ENCODE measurements at regions not wholly inside any gene's neighbourhood (a gene's known extent, or its start where the extent isn't known, plus 50 kb on each side); places are given as distances from the start of the nearest gene placed in this dataset.

GRCh38 chr12:98325003-98325402 is 190.4 kb upstream of the TMPO start:
- no peak for TF ChIP-seq CTCF (IDR thresholded peaks at IDR 0.05; ENCODE audit: extremely low read depth, missing control alignments)
- DNase-seq (ENCODE audit: low spot score): no peak

GRCh38 chr12:98328467-98328866 is 186.9 kb upstream of the TMPO start:
- no peak for TF ChIP-seq CTCF (IDR thresholded peaks at IDR 0.05; ENCODE audit: extremely low read depth, missing control alignments)
- DNase-seq (ENCODE audit: low spot score): no peak

- no peak for TF ChIP-seq CTCF (IDR thresholded peaks at IDR 0.05; ENCODE audit: extremely low read depth, missing control alignments)
- DNase-seq (ENCODE audit: low spot score): no peak
These were observed 185.8 kb upstream of the TMPO start for GRCh38 chr12:98329589-98329988.

GRCh38 chr12:98332642-98333041 is 182.7 kb upstream of the TMPO start:
- DNase-seq (ENCODE audit: low spot score): peak; percentile 7
- no peak for TF ChIP-seq CTCF (IDR thresholded peaks at IDR 0.05; ENCODE audit: extremely low read depth, missing control alignments)

GRCh38 chr12:98334768-98335167 is 180.6 kb upstream of the TMPO start:
- TF ChIP-seq CTCF (IDR thresholded peaks at IDR 0.05; ENCODE audit: extremely low read depth, missing control alignments): no peak
- DNase-seq (ENCODE audit: low spot score): no peak

- DNase-seq (ENCODE audit: low spot score): no peak
- no peak for TF ChIP-seq CTCF (IDR thresholded peaks at IDR 0.05; ENCODE audit: extremely low read depth, missing control alignments)
These were observed 174.4 kb upstream of the TMPO start for GRCh38 chr12:98341026-98341425.

GRCh38 chr12:98341732-98342131 is 173.7 kb upstream of the TMPO start:
- TF ChIP-seq CTCF (IDR thresholded peaks at IDR 0.05; ENCODE audit: extremely low read depth, missing control alignments): no peak
- DNase-seq (ENCODE audit: low spot score): no peak
